Fibroblast of the aortic adventitia (primary cell): ENCODE measurements at regions not wholly inside any gene's neighbourhood (a gene's known extent, or its start where the extent isn't known, plus 50 kb on each side); places are given as distances from the start of the nearest gene placed in this dataset.

Source experiments
- DNase-seq: peaks from one replicate; pipeline ENCODE4 v3.0.0-alpha.2; 2010; ENCODE audit warnings: low read depth
- H3K4me3 ChIP-seq: 2 replicates; pipeline ENCODE4 v1.5.1; 2011; ENCODE audit warnings: low read depth, mild to moderate bottlenecking, control low read depth, low read length, moderate library complexity
- CTCF ChIP-seq: IDR thresholded peaks from 2 replicates; pipeline ENCODE4 v1.5.1; 2011; ENCODE audit warnings: mild to moderate bottlenecking, low read length, control low read depth, inconsistent platforms; ENCODE audit not compliant: insufficient read depth

- no peak for TF ChIP-seq CTCF
- DNase-seq = no peak
- H3K4me3 ChIP-seq = no peak overlapping the region
These were observed 568.2 kb downstream of the AJAP1 start for GRCh38 chr1:5222626-5223025.

GRCh38 chr1:5221451-5221850 is 567.0 kb downstream of the AJAP1 start:
- H3K4me3 ChIP-seq = no peak overlapping the region
- no peak for DNase-seq
- no peak for TF ChIP-seq CTCF

GRCh38 chr1:5220821-5221220 is 566.4 kb downstream of the AJAP1 start:
- no peak overlapping the region for H3K4me3 ChIP-seq
- TF ChIP-seq CTCF = no peak
- no peak for DNase-seq

GRCh38 chr1:5220421-5220820 is 566.0 kb downstream of the AJAP1 start:
- TF ChIP-seq CTCF = no peak
- no peak for DNase-seq
- no peak overlapping the region for H3K4me3 ChIP-seq

GRCh38 chr1:5200006-5200405 is 545.6 kb downstream of the AJAP1 start:
- no peak for TF ChIP-seq CTCF
- H3K4me3 ChIP-seq = no peak overlapping the region
- no peak for DNase-seq

- no peak for DNase-seq
- H3K4me3 ChIP-seq = no peak overlapping the region
- TF ChIP-seq CTCF = no peak
These were observed 543.9 kb downstream of the AJAP1 start for GRCh38 chr1:5198328-5198727.

- no peak for DNase-seq
- no peak overlapping the region for H3K4me3 ChIP-seq
- TF ChIP-seq CTCF = no peak
These were observed 537.1 kb downstream of the AJAP1 start for GRCh38 chr1:5191470-5191869.
